SK-N-SH (cell line): ENCODE measurements at regions not wholly inside any gene's neighbourhood (a gene's known extent, or its start where the extent isn't known, plus 50 kb on each side); places are given as distances from the start of the nearest gene placed in this dataset.

Source experiments
- CTCF ChIA-PET: fragments of 300-600, 350-600 bp; formaldehyde crosslinking; extraction: SDS; loops from one replicate; lab custom pipeline; 2021; lab: Yijun Ruan, JAX
- POLR2A ChIA-PET: fragments of 350-600 bp; sonication (Branson Sonifier 250); formaldehyde crosslinking; extraction: SDS; loops from one replicate; lab custom pipeline; 2020; ENCODE audit warnings: antibody characterized with exemption, inconsistent platforms; lab: Yijun Ruan, JAX
- DNase-seq: peaks from one replicate; pipeline ENCODE4 v3.0.0; 2012
- H2AFZ ChIP-seq: fragments of 200-600 bp; sonication (generic); 2 replicates; pipeline ENCODE4 v1.8.1; 2016; ENCODE audit warnings: antibody characterized with exemption, mild to moderate bottlenecking, low read depth
- H3F3A ChIP-seq: fragments of 200-600 bp; sonication (generic); replicated peaks from 2 replicates; pipeline ENCODE3; 2016; ENCODE audit warnings: antibody characterized with exemption, mild to moderate bottlenecking; ENCODE audit not compliant: insufficient read depth
- H3K27ac ChIP-seq, 2 experiments: fragments of 200-500 bp in 1 of 2; fragments of 200-600 bp in 1 of 2; sonication (Bioruptor generic) in 1 of 2; sonication (generic), shearing (Covaris generic) in 1 of 2; 2 replicates each; pipeline versions ENCODE4 v1.5.1 to v1.6.1; 2014 to 2016; ENCODE audit warnings: low read depth in 2 of 2, inconsistent platforms in 1 of 2, low read length in 1 of 2, mild to moderate bottlenecking in 1 of 2, mixed read lengths in 1 of 2
- H3K27me3 ChIP-seq: fragments of 200-600 bp; sonication (generic), shearing (Covaris generic); 2 replicates; pipeline ENCODE4 v1.6.1; 2016; ENCODE audit warnings: mixed run types; ENCODE audit not compliant: insufficient read depth
- H3K36me3 ChIP-seq, 2 experiments: fragments of 200-500 bp in 1 of 2; fragments of 200-600 bp in 1 of 2; sonication (Bioruptor generic) in 1 of 2; sonication (generic) in 1 of 2; replicated peaks in 1 of 2; 2 replicates each; pipeline versions ENCODE3 to v1.5.1; 2014 to 2016; ENCODE audit warnings: low read length in 1 of 2, mild to moderate bottlenecking in 1 of 2; ENCODE audit not compliant: insufficient read depth in 2 of 2, control insufficient read depth in 1 of 2
- H3K4me1 ChIP-seq, 2 experiments: fragments of 200-500 bp in 1 of 2; fragments of 200-600 bp in 1 of 2; sonication (Bioruptor generic) in 1 of 2; sonication (generic), shearing (Covaris generic) in 1 of 2; 2 replicates each; pipeline versions ENCODE4 v1.5.1 to v1.6.1; 2014 to 2016; ENCODE audit warnings: low read depth in 1 of 2, low read length in 1 of 2, mixed run types in 1 of 2; ENCODE audit not compliant: insufficient read depth in 2 of 2, control insufficient read depth in 1 of 2
- H3K4me2 ChIP-seq: fragments of 200-600 bp; sonication (generic), shearing (Covaris generic); 2 replicates; pipeline ENCODE4 v1.6.1; 2017; ENCODE audit warnings: mixed run types
- H3K4me3 ChIP-seq, 2 experiments: fragments of 200-500 bp in 1 of 2; fragments of 200-600 bp in 1 of 2; sonication (Bioruptor generic) in 1 of 2; sonication (generic), shearing (Covaris generic) in 1 of 2; 2 replicates each; pipeline versions ENCODE4 v1.5.1 to v1.8.1; 2014 to 2016; ENCODE audit warnings: low read depth in 2 of 2, inconsistent platforms in 1 of 2, low read length in 1 of 2, mild to moderate bottlenecking in 1 of 2, mixed read lengths in 1 of 2, moderate library complexity in 1 of 2
- H3K79me2 ChIP-seq: fragments of 200-600 bp; sonication (generic); 2 replicates; pipeline ENCODE4 v1.8.1; 2017; ENCODE audit warnings: mild to moderate bottlenecking; ENCODE audit not compliant: insufficient read depth
- H3K9ac ChIP-seq: fragments of 200-600 bp; sonication (generic); 2 replicates; pipeline ENCODE4 v1.6.1; 2017; ENCODE audit warnings: mixed run types
- H3K9me2 ChIP-seq: fragments of 200-600 bp; sonication (generic); 2 replicates; pipeline ENCODE4 v1.6.1; 2017; ENCODE audit warnings: mixed run types
- H3K9me3 ChIP-seq: fragments of 200-600 bp; sonication (generic); 2 replicates; pipeline ENCODE4 v1.6.1; 2017; ENCODE audit warnings: mixed run types, mild to moderate bottlenecking, moderate library complexity
- H4K20me1 ChIP-seq: fragments of 200-600 bp; sonication (generic); 2 replicates; pipeline ENCODE4 v1.6.1; 2017; ENCODE audit warnings: mild to moderate bottlenecking, mixed run types; ENCODE audit not compliant: insufficient read depth
- CHD2 ChIP-seq: fragments of 150-350 bp; IDR thresholded peaks from 2 replicates; pipeline ENCODE4 v1.6.1; 2018; ENCODE audit warnings: low read length; ENCODE audit not compliant: partially characterized antibody
- EP300 ChIP-seq, 2 experiments: IDR thresholded peaks; 2 replicates each; pipeline versions ENCODE4 v1.4.0 to v1.6.1; 2012; ENCODE audit warnings: borderline replicate concordance in 1 of 2, low read depth in 1 of 2, low read length in 1 of 2
- EZH2phosphoT487 ChIP-seq: fragments of 200-600 bp; sonication (generic); IDR thresholded peaks from 2 replicates; pipeline ENCODE4 v1.6.1; 2017; ENCODE audit warnings: low read depth, mixed run types, mild to moderate bottlenecking, antibody characterized with exemption, moderate library complexity, borderline replicate concordance
- FOXJ3 ChIP-seq: sonication (generic); formaldehyde crosslinking; IDR thresholded peaks from 2 replicates; pipeline ENCODE4 v1.5.1; 2020; ENCODE audit warnings: mild to moderate bottlenecking, missing genetic modification reagents
- GATA2 ChIP-seq: sonication (generic); formaldehyde crosslinking; IDR thresholded peaks from 2 replicates; pipeline ENCODE4 v1.5.0; 2020; ENCODE audit warnings: mild to moderate bottlenecking, missing genetic modification reagents
- MAX ChIP-seq: IDR thresholded peaks from 2 replicates; pipeline ENCODE4 v1.4.0; 2012; ENCODE audit warnings: low read depth
- PBX3 ChIP-seq: IDR thresholded peaks from 2 replicates; pipeline ENCODE4; 2012
- RAD21 ChIP-seq: IDR thresholded peaks from 2 replicates; pipeline ENCODE4 v1.6.1; 2012; ENCODE audit warnings: mild to moderate bottlenecking, low read length
- RCOR1 ChIP-seq: fragments of 150-350 bp; IDR thresholded peaks from 2 replicates; pipeline ENCODE4 v1.6.1; 2017; ENCODE audit warnings: antibody characterized with exemption, low read length
- RXRA ChIP-seq: IDR thresholded peaks from 2 replicates; pipeline ENCODE4 v1.4.0; 2012; ENCODE audit warnings: low read depth, mild to moderate bottlenecking, borderline replicate concordance
- TAF1 ChIP-seq: IDR thresholded peaks from 2 replicates; pipeline ENCODE4 v1.6.1; 2012; ENCODE audit warnings: low read depth, mild to moderate bottlenecking, low read length, moderate library complexity, borderline replicate concordance
- ZBTB33 ChIP-seq: IDR thresholded peaks from 2 replicates; pipeline ENCODE4 v1.4.0; 2012; ENCODE audit warnings: low read depth, borderline replicate concordance
- WGBS: methylation state at CpG from one replicate; pipeline ENCODE4 v1.1.6; 2017; ENCODE audit warnings: low lambda C conversion rate; 5-methylcytosine and 5-hydroxymethylcytosine counted together

GRCh38 chr16:5730783-5731182 lies 633.2 kb upstream of the EEF2KMT start:
- no peak for DNase-seq
- Histone ChIP-seq H3F3A (no peaks in the 10 kb centered on the region), H2AFZ (no peak overlapping the region), H3K9ac (no peak overlapping the region), H3K4me2 (no peak overlapping the region), H3K4me1 (no peaks in the 10 kb centered on the region), H4K20me1 (no peaks in the 10 kb centered on the region), H3K4me3 (no peak overlapping the region)
- 71% methylated on average over 4 of the region's 4 CpGs for WGBS
- CTCF ChIA-PET = no interaction called here
- TF ChIP-seq FOXJ3 (CRISPR knock-in tag) = no peak
- TF ChIP-seq TAF1 = no peak
- TF ChIP-seq, all 33 proteins: peak for 0
- Histone ChIP-seq H3K79me2 (no peaks in the 10 kb centered on the region), H3K9me2 (no peaks in the 10 kb centered on the region), H3K36me3 (no peaks in the 10 kb centered on the region), H3K27me3 (no peaks in the 10 kb centered on the region), H3K9me3 (no peaks in the 10 kb centered on the region), H3K27ac (no peak overlapping the region)
- POLR2A ChIA-PET = no interaction called here

- no peak overlapping the region for H3K4me3 ChIP-seq
- 0 out of 2 replicates have a peak, but pooled peaks cover 3% of the 10 kb centered on the region for H3K9me2 ChIP-seq
- 3% methylated on average over 5 of the region's 5 CpGs for WGBS
- H3K9ac ChIP-seq = no peak overlapping the region
- H3K79me2 ChIP-seq = no peaks in the 10 kb centered on the region
- no peaks in the 10 kb centered on the region for H3K27me3 ChIP-seq
- no peaks in the 10 kb centered on the region for H4K20me1 ChIP-seq
- H3F3A ChIP-seq = no peaks in the 10 kb centered on the region
- ChIA-PET CTCF (interaction anchor here (0.8 kb wide), 1 partner anchor 88 kb away, joined by 3 read pairs; no protein-coding TSS in a partner anchor), POLR2A (no interaction called here)
- H3K36me3 ChIP-seq = no peaks in the 10 kb centered on the region
- no peak overlapping the region for H3K4me2 ChIP-seq
- peak overlapping the region in 1 of 2 experiments; percentile 82; a peak in 2 of 4 replicates for H3K27ac ChIP-seq
- no peak overlapping the region for H2AFZ ChIP-seq
- peak; percentile 64 for DNase-seq
- H3K4me1 ChIP-seq = peaks cover 0 to 18% of the 10 kb centered on the region in 2 experiments; a peak in 2 of 4 replicates
- TF ChIP-seq EZH2phosphoT487 (no peak), EP300 (IDR thresholded peaks at IDR 0.05; ENCODE audit: borderline replicate concordance in 1 of 2, low read depth in 1 of 2, low read length in 1 of 2) (peak in 1 of 2 experiments; percentile 75; a peak in 1 of 4 replicates), RAD21 (0 out of 2 replicates have a peak, but pooled peaks have one; percentile 12), CHD2 (peak; percentile 54), PBX3 (no peak), GATA2 (CRISPR knock-in tag) (peak; percentile 67), RCOR1 (peak; percentile 85), RXRA (no peak), ZBTB33 (no peak), MAX (no peak)
- H3K9me3 ChIP-seq = no peaks in the 10 kb centered on the region
Measured at GRCh38 chr16:5722116-5722619, 624.6 kb upstream of the EEF2KMT start.
